Activated T-helper 2 cell treated with anti-CD3 and anti-CD28 coated beads, Interferon-gamma antibody, Interleukin-2, Interleukin-4, amounts not matched to agents 10 μg/mL and 5 μg/mL and 100 μg/mL, durations not matched to agents 14 hours and 24 hours and 36 hours (primary cell): ENCODE measurements at regions not wholly inside any gene's neighbourhood (a gene's known extent, or its start where the extent isn't known, plus 50 kb on each side); places are given as distances from the start of the nearest gene placed in this dataset.
A peak's percentile ranks its signal among the peaks of the same experiment; 100 is the strongest.
"Not testable (repeated sequence)": the region's sequence is repeated elsewhere in the genome, so short reads cannot be mapped to it uniquely, and the experiment has no call there.

Experiments used
- DNase-seq: peaks from one replicate; pipeline ENCODE4 v3.0.0; 2021; ENCODE audit warnings: low spot score
- H3K27ac Mint-ChIP-seq: one replicate; pipeline ENCODE4 v1.8.0; 2021; ENCODE audit warnings: mixed read lengths
- H3K27me3 Mint-ChIP-seq: one replicate; pipeline ENCODE4 v1.8.0; 2021; ENCODE audit warnings: low read depth, mixed read lengths
- H3K36me3 Mint-ChIP-seq: one replicate; pipeline ENCODE4 v1.8.0; 2021; ENCODE audit warnings: low read depth, mixed read lengths
- H3K4me1 Mint-ChIP-seq: one replicate; pipeline ENCODE4 v1.8.0; 2021; ENCODE audit warnings: low read depth, mixed read lengths
- H3K4me3 Mint-ChIP-seq: one replicate; pipeline ENCODE4 v1.8.0; 2021; ENCODE audit warnings: low read depth, mild to moderate bottlenecking, moderate library complexity, mixed read lengths
- H3K9me3 Mint-ChIP-seq: one replicate; pipeline ENCODE4 v1.8.0; 2021; ENCODE audit warnings: mixed read lengths
- intact Hi-C: fragments of 100-400 bp; cut with micrococcal nuclease; formaldehyde crosslinking; loops from one replicate; pipeline ENCODE4 v1.15.1; 2023

GRCh38 chr6:134435814-134436280 is 117.9 kb upstream of the SGK1 start:
- DNase-seq, result no peak
- Mint-ChIP-seq H3K27me3 (no peaks in the 10 kb centered on the region), H3K4me1 (peaks cover 37% of the 10 kb centered on the region), H3K9me3 (no peaks in the 10 kb centered on the region), H3K36me3 (no peaks in the 10 kb centered on the region), H3K27ac (peak overlapping the region; percentile 96), H3K4me3 (peak overlapping the region; percentile 54)
- intact Hi-C loops, result loop anchor here (1.0 to 5.0 kb wide), 9 partner anchors 19 to 1001 kb away; no protein-coding TSS in a partner anchor

GRCh38 chr6:134434019-134434942 is 116.4 kb upstream of the SGK1 start:
- Mint-ChIP-seq H3K9me3 (no peaks in the 10 kb centered on the region), H3K27me3 (no peaks in the 10 kb centered on the region)
- no peak for DNase-seq

GRCh38 chr6:134432036-134432435 is 114.1 kb upstream of the SGK1 start:
- Mint-ChIP-seq H3K4me1 (peaks cover 23% of the 10 kb centered on the region), H3K27me3 (no peaks in the 10 kb centered on the region), H3K9me3 (no peaks in the 10 kb centered on the region), H3K27ac (no peak overlapping the region), H3K36me3 (no peaks in the 10 kb centered on the region), H3K4me3 (no peak overlapping the region)
- intact Hi-C loops, result no loop called here
- no peak for DNase-seq

More at GRCh38 chr6:134434019-134434942, 116.4 kb upstream of the SGK1 start:
- Mint-ChIP-seq H3K36me3 (no peaks in the 10 kb centered on the region), H3K27ac (no peak overlapping the region), H3K4me1 (peaks cover 36% of the 10 kb centered on the region), H3K4me3 (no peak overlapping the region)
- intact Hi-C loops, result no loop called here

GRCh38 chr6:134431421-134431859 is 113.5 kb upstream of the SGK1 start:
- Mint-ChIP-seq H3K27me3 (no peaks in the 10 kb centered on the region), H3K9me3 (no peaks in the 10 kb centered on the region), H3K4me3 (no peak overlapping the region), H3K4me1 (peaks cover 22% of the 10 kb centered on the region), H3K27ac (no peak overlapping the region), H3K36me3 (no peaks in the 10 kb centered on the region)
- intact Hi-C loops, result no loop called here
- DNase-seq, result no peak

- no peak overlapping the region for H3K4me3 Mint-ChIP-seq
Measured at GRCh38 chr6:134429861-134430380, 112.0 kb upstream of the SGK1 start.

GRCh38 chr6:134427721-134428120 is 109.8 kb upstream of the SGK1 start:
- intact Hi-C loops, result no loop called here
- H3K4me1 Mint-ChIP-seq, result peaks cover 15% of the 10 kb centered on the region

More at GRCh38 chr6:134429861-134430380, 112.0 kb upstream of the SGK1 start:
- DNase-seq, result no peak
- Mint-ChIP-seq H3K27me3 (no peaks in the 10 kb centered on the region), H3K4me1 (peaks cover 12% of the 10 kb centered on the region), H3K36me3 (no peaks in the 10 kb centered on the region), H3K9me3 (no peaks in the 10 kb centered on the region), H3K27ac (no peak overlapping the region)
- intact Hi-C loops, result no loop called here

GRCh38 chr6:134426623-134427022 is 108.7 kb upstream of the SGK1 start:
- Mint-ChIP-seq H3K27me3 (no peaks in the 10 kb centered on the region), H3K4me1 (peaks cover 15% of the 10 kb centered on the region), H3K36me3 (no peaks in the 10 kb centered on the region), H3K4me3 (no peak overlapping the region), H3K27ac (no peak overlapping the region), H3K9me3 (no peaks in the 10 kb centered on the region)
- DNase-seq, result no peak
- intact Hi-C loops, result no loop called here

More at GRCh38 chr6:134427721-134428120, 109.8 kb upstream of the SGK1 start:
- Mint-ChIP-seq H3K36me3 (no peaks in the 10 kb centered on the region), H3K27ac (no peak overlapping the region), H3K27me3 (no peaks in the 10 kb centered on the region), H3K9me3 (no peaks in the 10 kb centered on the region), H3K4me3 (no peak overlapping the region)
- DNase-seq, result no peak

- peak overlapping the region; percentile 50 for H3K27ac Mint-ChIP-seq
- intact Hi-C loops, H3K4me3 Mint-ChIP-seq: not testable (repeated sequence)
Measured at GRCh38 chr6:134425917-134426316, 108.0 kb upstream of the SGK1 start.

GRCh38 chr6:134425513-134425912 is 107.6 kb upstream of the SGK1 start:
- no peak overlapping the region for H3K27ac Mint-ChIP-seq
- peaks cover 15% of the 10 kb centered on the region for H3K4me1 Mint-ChIP-seq
- H3K9me3 Mint-ChIP-seq, result no peaks in the 10 kb centered on the region

More at GRCh38 chr6:134425917-134426316, 108.0 kb upstream of the SGK1 start:
- not testable (repeated sequence) for H3K27me3 Mint-ChIP-seq, H3K9me3 Mint-ChIP-seq, H3K36me3 Mint-ChIP-seq, DNase-seq
- peaks cover 15% of the 10 kb centered on the region for H3K4me1 Mint-ChIP-seq

GRCh38 chr6:134424798-134425170 is 106.9 kb upstream of the SGK1 start:
- H3K36me3 Mint-ChIP-seq, result no peaks in the 10 kb centered on the region
- no peak overlapping the region for H3K27ac Mint-ChIP-seq
- H3K4me1 Mint-ChIP-seq, result peaks cover 15% of the 10 kb centered on the region
- H3K27me3 Mint-ChIP-seq, result no peaks in the 10 kb centered on the region
- intact Hi-C loops, result loop anchor here (5.0 kb wide), 1 partner anchor 137 kb away; no protein-coding TSS in a partner anchor
- no peaks in the 10 kb centered on the region for H3K9me3 Mint-ChIP-seq
- no peak for DNase-seq
- no peak overlapping the region for H3K4me3 Mint-ChIP-seq

More at GRCh38 chr6:134425513-134425912, 107.6 kb upstream of the SGK1 start:
- no peaks in the 10 kb centered on the region for H3K27me3 Mint-ChIP-seq
- intact Hi-C loops, result no loop called here
- H3K4me3 Mint-ChIP-seq, result no peak overlapping the region
- DNase-seq, result no peak
- no peaks in the 10 kb centered on the region for H3K36me3 Mint-ChIP-seq

GRCh38 chr6:134424165-134424797 is 106.4 kb upstream of the SGK1 start:
- no peak overlapping the region for H3K27ac Mint-ChIP-seq
- peaks cover 15% of the 10 kb centered on the region for H3K4me1 Mint-ChIP-seq
- no peak overlapping the region for H3K4me3 Mint-ChIP-seq
- no peaks in the 10 kb centered on the region for H3K36me3 Mint-ChIP-seq
- intact Hi-C loops, result loop anchor here (5.0 kb wide), 1 partner anchor 137 kb away; no protein-coding TSS in a partner anchor
- no peak for DNase-seq
- H3K27me3 Mint-ChIP-seq, result no peaks in the 10 kb centered on the region
- no peaks in the 10 kb centered on the region for H3K9me3 Mint-ChIP-seq

GRCh38 chr6:134422426-134423231 is 104.7 kb upstream of the SGK1 start:
- DNase-seq, result no peak
- Mint-ChIP-seq H3K27me3 (no peaks in the 10 kb centered on the region), H3K4me1 (peaks cover 15% of the 10 kb centered on the region), H3K9me3 (no peaks in the 10 kb centered on the region), H3K4me3 (no peak overlapping the region), H3K36me3 (no peaks in the 10 kb centered on the region), H3K27ac (no peak overlapping the region)
- intact Hi-C loops, result loop anchor here (5.0 kb wide), 1 partner anchor 135 kb away; no protein-coding TSS in a partner anchor
